ENCODE measurements at regions not wholly inside any gene's neighbourhood (a gene's known extent, or its start where the extent isn't known, plus 50 kb on each side); places are given as distances from the start of the nearest gene placed in this dataset.

DNA sequence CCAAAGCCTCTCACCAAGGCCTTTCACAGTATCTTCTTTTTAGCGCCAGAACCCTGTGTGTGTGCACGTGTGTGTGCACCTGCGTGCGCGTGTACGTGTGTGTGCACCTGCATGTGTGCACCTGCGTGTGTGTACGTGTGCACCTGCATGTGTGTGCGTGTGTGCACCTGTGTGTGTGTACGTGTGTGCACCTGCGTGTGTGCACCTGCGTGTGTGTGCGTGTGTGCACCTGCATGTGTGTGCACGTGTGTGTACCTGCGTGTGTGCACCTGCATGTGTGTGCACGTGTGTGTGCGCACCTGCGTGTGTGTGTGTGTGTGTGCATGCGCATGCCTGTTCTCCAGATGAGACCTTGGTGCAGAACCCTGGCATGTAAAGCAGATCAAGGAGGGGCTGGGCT, 131.4 kb upstream of the HDAC4 start:
- no peak overlapping the region for H2AFZ ChIP-seq (ENCODE audit: control insufficient read depth, low read depth, low read length)
- POLR2A ChIA-PET, result no interaction called here
- no peaks in the 10 kb centered on the region for H3K79me2 ChIP-seq (ENCODE audit: control insufficient read depth, insufficient read depth, low read length)
- no peaks in the 10 kb centered on the region for H3K4me1 ChIP-seq (ENCODE audit: control insufficient read depth, insufficient read depth, low read length)
- no peaks in the 10 kb centered on the region for H3K27me3 ChIP-seq (replicated peaks in 1 of 2; ENCODE audit: control insufficient read depth in 2 of 2, insufficient read depth in 2 of 2, low read length in 1 of 2)
- H3K9ac ChIP-seq (ENCODE audit: control insufficient read depth, insufficient read depth, low read length), result no peak overlapping the region
- 53% methylated on average over 19 of the region's 19 CpGs for WGBS (ENCODE audit: insufficient coverage, insufficient replicate concordance, low lambda C conversion rate, missing lambda C conversion rate)
- no peaks in the 10 kb centered on the region for H3K36me3 ChIP-seq (ENCODE audit: control insufficient read depth in 2 of 2, insufficient read depth in 2 of 2, low read length in 1 of 2)
- DNase-seq (ENCODE audit: low read depth, low spot score), result no peak
- in situ Hi-C loops (cut with MboI) (no loop called here), intact Hi-C loops (cut with micrococcal nuclease; ENCODE audit: unreplicated experiment) (no loop called here)
- RAD21 ChIA-PET (ENCODE audit: unreplicated experiment), result no interaction called here
- H3K9me3 ChIP-seq (replicated peaks; ENCODE audit: control insufficient read depth, insufficient read depth, low read length), result no peaks in the 10 kb centered on the region; the same call in 2 of the 3 replicates
- no peak for FAIRE-seq
- SMC1A ChIA-PET (ENCODE audit: uncharacterized antibody, unreplicated experiment), result no interaction called here
- no peak for TF ChIP-seq RAD21 (IDR thresholded peaks at IDR 0.05; ENCODE audit: insufficient read depth, low read depth, low read length)
- no peak overlapping the region for H3K27ac ChIP-seq (ENCODE audit: control insufficient read depth, insufficient read depth)
- H3K4me3 ChIP-seq, result no peak overlapping the region
- no peaks in the 10 kb centered on the region for H4K20me1 ChIP-seq (ENCODE audit: control insufficient read depth, insufficient read depth)
- no TSS peak for BruUV-seq (replicated peaks)
- CTCF ChIA-PET, result no interaction called here
- ATAC-seq, result no peak
- no peak overlapping the region for H3K4me2 ChIP-seq (ENCODE audit: control insufficient read depth, insufficient read depth)

DNA sequence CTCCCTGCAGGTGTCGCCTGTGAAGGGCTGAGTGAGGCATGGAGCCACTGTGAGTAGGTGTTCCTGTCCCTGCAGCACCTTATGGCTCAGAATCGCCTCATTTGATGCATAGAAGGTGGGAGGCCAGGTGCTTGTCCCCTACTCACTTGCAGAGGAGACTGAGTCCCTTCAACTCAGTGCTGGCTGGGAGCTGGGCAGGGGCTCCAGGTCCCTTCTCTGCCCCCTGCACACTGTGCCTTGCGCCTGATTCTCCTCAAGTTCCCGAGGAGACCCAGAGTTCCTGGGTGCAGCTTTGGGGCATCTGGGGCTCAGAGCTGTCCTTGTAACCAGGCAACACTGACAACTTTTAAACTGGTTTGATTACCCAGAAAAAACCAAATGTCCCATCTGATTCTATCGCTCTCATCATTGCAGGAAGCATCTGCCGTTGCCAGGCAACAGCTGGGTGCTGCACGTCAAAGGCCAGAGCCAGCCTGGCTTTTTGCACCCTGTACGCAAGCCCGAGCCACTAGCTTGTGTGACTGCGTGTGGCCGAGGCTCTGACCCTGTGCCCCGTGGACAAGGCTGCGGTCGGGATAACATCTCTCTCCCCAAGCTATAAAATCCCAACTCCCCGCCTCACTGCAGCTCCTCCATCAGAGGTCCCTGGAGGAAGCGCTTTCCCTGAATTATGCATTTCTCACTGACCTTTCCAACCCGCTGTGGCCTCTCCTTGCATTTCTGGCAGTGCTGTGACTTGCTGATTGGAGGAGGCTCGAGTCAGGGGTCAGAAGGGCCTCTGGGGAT, 130.8 kb upstream of the HDAC4 start:
- no peak overlapping the region for H2AFZ ChIP-seq (ENCODE audit: control insufficient read depth, low read depth, low read length)
- H3K9ac ChIP-seq (ENCODE audit: control insufficient read depth, insufficient read depth, low read length), result no peak overlapping the region
- H3K79me2 ChIP-seq (ENCODE audit: control insufficient read depth, insufficient read depth, low read length), result no peaks in the 10 kb centered on the region
- intact Hi-C loops (cut with micrococcal nuclease; ENCODE audit: unreplicated experiment) (no loop called here), in situ Hi-C loops (cut with MboI) (no loop called here)
- FAIRE-seq, result no peak
- no peak overlapping the region for H3K4me3 ChIP-seq
- no peaks in the 10 kb centered on the region for H3K4me1 ChIP-seq (ENCODE audit: control insufficient read depth, insufficient read depth, low read length)
- no peaks in the 10 kb centered on the region for H3K36me3 ChIP-seq (ENCODE audit: control insufficient read depth in 2 of 2, insufficient read depth in 2 of 2, low read length in 1 of 2)
- H3K4me2 ChIP-seq (ENCODE audit: control insufficient read depth, insufficient read depth), result no peak overlapping the region
- no TSS peak for BruUV-seq (replicated peaks)
- WGBS (ENCODE audit: insufficient coverage, insufficient replicate concordance, low lambda C conversion rate, missing lambda C conversion rate), result 44% methylated on average over 18 of the region's 18 CpGs
- no peaks in the 10 kb centered on the region for H4K20me1 ChIP-seq (ENCODE audit: control insufficient read depth, insufficient read depth)
- no peaks in the 10 kb centered on the region; the same call in 2 of the 3 replicates for H3K9me3 ChIP-seq (replicated peaks; ENCODE audit: control insufficient read depth, insufficient read depth, low read length)
- H3K27me3 ChIP-seq (replicated peaks in 1 of 2; ENCODE audit: control insufficient read depth in 2 of 2, insufficient read depth in 2 of 2, low read length in 1 of 2), result no peaks in the 10 kb centered on the region
- RAD21 ChIA-PET (ENCODE audit: unreplicated experiment), result no interaction called here
- CTCF ChIA-PET, result no interaction called here
- POLR2A ChIA-PET, result no interaction called here
- no peak for DNase-seq (ENCODE audit: low read depth, low spot score)
- no peak for ATAC-seq
- SMC1A ChIA-PET (ENCODE audit: uncharacterized antibody, unreplicated experiment), result no interaction called here
- H3K27ac ChIP-seq (ENCODE audit: control insufficient read depth, insufficient read depth), result no peak overlapping the region
- TF ChIP-seq EGR1 (IDR thresholded peaks at IDR 0.05; ENCODE audit: borderline replicate concordance in 1 of 2, low read depth in 2 of 2, low read length in 2 of 2) (no peak), DPF2 (IDR thresholded peaks at IDR 0.05) (no peak), BHLHE40 (IDR thresholded peaks at IDR 0.05; ENCODE audit: borderline replicate concordance in 1 of 2, low read depth in 2 of 2, low read length in 1 of 2) (no peak), NR2C2 (IDR thresholded peaks at IDR 0.05; ENCODE audit: borderline replicate concordance, control insufficient read depth, insufficient read length, low read depth) (no peak), ETV6 (conservative IDR thresholded peaks at IDR 0.05 in 1 of 2, IDR thresholded peaks at IDR 0.05 in 1 of 2; ENCODE audit: borderline replicate concordance in 1 of 2, low read depth in 1 of 2) (no peak), NR2C1 (IDR thresholded peaks at IDR 0.05) (no peak)
- TF ChIP-seq, protein P1, sequence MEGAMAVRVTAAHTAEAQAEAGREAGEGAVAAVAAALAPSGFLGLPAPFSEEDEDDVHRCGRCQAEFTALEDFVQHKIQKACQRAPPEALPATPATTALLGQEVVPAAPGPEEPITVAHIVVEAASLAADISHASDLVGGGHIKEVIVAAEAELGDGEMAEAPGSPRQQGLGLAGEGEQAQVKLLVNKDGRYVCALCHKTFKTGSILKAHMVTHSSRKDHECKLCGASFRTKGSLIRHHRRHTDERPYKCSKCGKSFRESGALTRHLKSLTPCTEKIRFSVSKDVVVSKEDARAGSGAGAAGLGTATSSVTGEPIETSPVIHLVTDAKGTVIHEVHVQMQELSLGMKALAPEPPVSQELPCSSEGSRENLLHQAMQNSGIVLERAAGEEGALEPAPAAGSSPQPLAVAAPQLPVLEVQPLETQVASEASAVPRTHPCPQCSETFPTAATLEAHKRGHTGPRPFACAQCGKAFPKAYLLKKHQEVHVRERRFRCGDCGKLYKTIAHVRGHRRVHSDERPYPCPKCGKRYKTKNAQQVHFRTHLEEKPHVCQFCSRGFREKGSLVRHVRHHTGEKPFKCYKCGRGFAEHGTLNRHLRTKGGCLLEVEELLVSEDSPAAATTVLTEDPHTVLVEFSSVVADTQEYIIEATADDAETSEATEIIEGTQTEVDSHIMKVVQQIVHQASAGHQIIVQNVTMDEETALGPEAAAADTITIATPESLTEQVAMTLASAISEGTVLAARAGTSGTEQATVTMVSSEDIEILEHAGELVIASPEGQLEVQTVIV (IDR thresholded peaks at IDR 0.05; ENCODE audit: borderline replicate concordance, partially characterized antibody), result no peak
- TF ChIP-seq, protein P2, sequence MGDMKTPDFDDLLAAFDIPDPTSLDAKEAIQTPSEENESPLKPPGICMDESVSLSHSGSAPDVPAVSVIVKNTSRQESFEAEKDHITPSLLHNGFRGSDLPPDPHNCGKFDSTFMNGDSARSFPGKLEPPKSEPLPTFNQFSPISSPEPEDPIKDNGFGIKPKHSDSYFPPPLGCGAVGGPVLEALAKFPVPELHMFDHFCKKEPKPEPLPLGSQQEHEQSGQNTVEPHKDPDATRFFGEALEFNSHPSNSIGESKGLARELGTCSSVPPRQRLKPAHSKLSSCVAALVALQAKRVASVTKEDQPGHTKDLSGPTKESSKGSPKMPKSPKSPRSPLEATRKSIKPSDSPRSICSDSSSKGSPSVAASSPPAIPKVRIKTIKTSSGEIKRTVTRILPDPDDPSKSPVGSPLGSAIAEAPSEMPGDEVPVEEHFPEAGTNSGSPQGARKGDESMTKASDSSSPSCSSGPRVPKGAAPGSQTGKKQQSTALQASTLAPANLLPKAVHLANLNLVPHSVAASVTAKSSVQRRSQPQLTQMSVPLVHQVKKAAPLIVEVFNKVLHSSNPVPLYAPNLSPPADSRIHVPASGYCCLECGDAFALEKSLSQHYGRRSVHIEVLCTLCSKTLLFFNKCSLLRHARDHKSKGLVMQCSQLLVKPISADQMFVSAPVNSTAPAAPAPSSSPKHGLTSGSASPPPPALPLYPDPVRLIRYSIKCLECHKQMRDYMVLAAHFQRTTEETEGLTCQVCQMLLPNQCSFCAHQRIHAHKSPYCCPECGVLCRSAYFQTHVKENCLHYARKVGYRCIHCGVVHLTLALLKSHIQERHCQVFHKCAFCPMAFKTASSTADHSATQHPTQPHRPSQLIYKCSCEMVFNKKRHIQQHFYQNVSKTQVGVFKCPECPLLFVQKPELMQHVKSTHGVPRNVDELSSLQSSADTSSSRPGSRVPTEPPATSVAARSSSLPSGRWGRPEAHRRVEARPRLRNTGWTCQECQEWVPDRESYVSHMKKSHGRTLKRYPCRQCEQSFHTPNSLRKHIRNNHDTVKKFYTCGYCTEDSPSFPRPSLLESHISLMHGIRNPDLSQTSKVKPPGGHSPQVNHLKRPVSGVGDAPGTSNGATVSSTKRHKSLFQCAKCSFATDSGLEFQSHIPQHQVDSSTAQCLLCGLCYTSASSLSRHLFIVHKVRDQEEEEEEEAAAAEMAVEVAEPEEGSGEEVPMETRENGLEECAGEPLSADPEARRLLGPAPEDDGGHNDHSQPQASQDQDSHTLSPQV (IDR thresholded peaks at IDR 0.05), result no peak

Measured in GM12878 (cell line).